ENCODE measurements at regions not wholly inside any gene's neighbourhood (a gene's known extent, or its start where the extent isn't known, plus 50 kb on each side); places are given as distances from the start of the nearest gene placed in this dataset.

DNA sequence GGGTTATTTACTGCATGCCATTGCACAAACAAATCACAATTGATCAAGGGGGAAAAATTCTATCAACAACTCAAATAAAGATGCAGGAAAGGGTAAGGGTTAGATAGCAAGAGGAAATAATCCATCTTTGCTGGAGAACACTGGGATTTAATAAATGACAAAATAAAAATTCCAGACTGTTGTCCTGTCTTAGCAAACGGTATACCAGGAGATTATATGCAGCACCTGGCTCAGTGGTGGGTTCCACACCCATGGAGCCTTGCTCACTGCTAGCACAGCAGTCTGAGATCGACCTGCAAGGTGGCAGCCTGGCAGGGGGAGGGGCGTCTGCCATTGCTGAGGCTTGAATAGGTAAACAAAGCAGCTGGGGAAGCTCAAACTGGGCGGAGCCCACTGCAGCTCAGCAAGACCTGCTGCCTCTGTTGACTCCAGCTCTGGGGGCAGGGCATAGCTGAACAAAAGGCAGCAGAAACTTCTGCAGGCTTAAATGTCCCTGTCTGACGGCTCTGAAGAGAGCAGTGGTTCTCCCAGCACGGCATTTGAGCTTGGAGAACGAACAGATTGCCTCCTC, 296.5 kb upstream of the THSD7B start:
- Histone ChIP-seq H3K27me3 (ENCODE audit: insufficient read depth, low read length) (no peaks in the 10 kb centered on the region), H3K4me2 (ENCODE audit: low read length) (no peak overlapping the region), H3K9me3 (ENCODE audit: low read length) (no peaks in the 10 kb centered on the region), H3F3A (ENCODE audit: insufficient read depth, low read length) (no peaks in the 10 kb centered on the region), H3K9me2 (ENCODE audit: low read depth, low read length) (no peaks in the 10 kb centered on the region), H3K36me3 (ENCODE audit: insufficient read depth, low read length) (no peaks in the 10 kb centered on the region), H3K4me1 (ENCODE audit: insufficient read depth, low read length, severe bottlenecking) (no peaks in the 10 kb centered on the region), H3K79me2 (ENCODE audit: insufficient read depth, low read length) (no peaks in the 10 kb centered on the region), H2AFZ (ENCODE audit: low read length) (no peak overlapping the region), H3K9ac (ENCODE audit: low read length) (no peak overlapping the region), H3K27ac (ENCODE audit: low read depth, low read length, poor library complexity, severe bottlenecking) (no peak overlapping the region), H4K20me1 (ENCODE audit: insufficient read depth, low read length) (no peaks in the 10 kb centered on the region), H3K4me3 (ENCODE audit: low read depth, low read length, poor library complexity, severe bottlenecking) (no peak overlapping the region)
- TF ChIP-seq EZH2 (IDR thresholded peaks at IDR 0.05; ENCODE audit: borderline replicate concordance, low read length), result no peak
- TF ChIP-seq, protein P1, sequence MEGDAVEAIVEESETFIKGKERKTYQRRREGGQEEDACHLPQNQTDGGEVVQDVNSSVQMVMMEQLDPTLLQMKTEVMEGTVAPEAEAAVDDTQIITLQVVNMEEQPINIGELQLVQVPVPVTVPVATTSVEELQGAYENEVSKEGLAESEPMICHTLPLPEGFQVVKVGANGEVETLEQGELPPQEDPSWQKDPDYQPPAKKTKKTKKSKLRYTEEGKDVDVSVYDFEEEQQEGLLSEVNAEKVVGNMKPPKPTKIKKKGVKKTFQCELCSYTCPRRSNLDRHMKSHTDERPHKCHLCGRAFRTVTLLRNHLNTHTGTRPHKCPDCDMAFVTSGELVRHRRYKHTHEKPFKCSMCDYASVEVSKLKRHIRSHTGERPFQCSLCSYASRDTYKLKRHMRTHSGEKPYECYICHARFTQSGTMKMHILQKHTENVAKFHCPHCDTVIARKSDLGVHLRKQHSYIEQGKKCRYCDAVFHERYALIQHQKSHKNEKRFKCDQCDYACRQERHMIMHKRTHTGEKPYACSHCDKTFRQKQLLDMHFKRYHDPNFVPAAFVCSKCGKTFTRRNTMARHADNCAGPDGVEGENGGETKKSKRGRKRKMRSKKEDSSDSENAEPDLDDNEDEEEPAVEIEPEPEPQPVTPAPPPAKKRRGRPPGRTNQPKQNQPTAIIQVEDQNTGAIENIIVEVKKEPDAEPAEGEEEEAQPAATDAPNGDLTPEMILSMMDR (IDR thresholded peaks at IDR 0.05; ENCODE audit: low read length), result no peak

DNA sequence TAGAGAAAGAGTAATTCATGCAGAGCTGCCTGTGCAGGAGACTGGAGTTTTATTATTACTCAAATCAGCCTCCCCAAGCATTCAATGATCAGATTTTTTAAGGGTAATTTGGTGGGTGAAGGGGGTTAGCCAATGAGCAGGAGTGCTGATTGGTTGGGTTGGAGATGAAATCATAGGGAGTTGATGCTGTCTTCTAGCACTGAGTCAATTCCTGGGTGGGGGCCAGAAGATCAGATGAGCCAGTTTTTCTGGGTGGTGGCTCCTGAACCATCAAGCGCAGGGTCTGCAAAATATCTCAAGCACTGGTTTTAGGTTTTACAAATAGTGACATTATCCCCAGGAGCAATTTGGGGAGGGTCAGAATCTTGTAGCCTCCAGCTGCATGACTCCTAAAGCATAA, 312.8 kb upstream of the THSD7B start:
- Histone ChIP-seq H2AFZ (ENCODE audit: low read length) (no peak overlapping the region), H3K4me2 (ENCODE audit: low read length) (no peak overlapping the region), H3K79me2 (ENCODE audit: insufficient read depth, low read length) (no peaks in the 10 kb centered on the region), H3K9ac (ENCODE audit: low read length) (no peak overlapping the region), H4K20me1 (ENCODE audit: insufficient read depth, low read length) (no peaks in the 10 kb centered on the region), H3K9me3 (ENCODE audit: low read length) (no peaks in the 10 kb centered on the region), H3K27ac (ENCODE audit: low read depth, low read length, poor library complexity, severe bottlenecking) (no peak overlapping the region), H3K27me3 (ENCODE audit: insufficient read depth, low read length) (no peaks in the 10 kb centered on the region), H3K9me2 (ENCODE audit: low read depth, low read length) (no peaks in the 10 kb centered on the region), H3F3A (ENCODE audit: insufficient read depth, low read length) (no peaks in the 10 kb centered on the region), H3K36me3 (ENCODE audit: insufficient read depth, low read length) (no peaks in the 10 kb centered on the region), H3K4me1 (ENCODE audit: insufficient read depth, low read length, severe bottlenecking) (no peaks in the 10 kb centered on the region), H3K4me3 (ENCODE audit: low read depth, low read length, poor library complexity, severe bottlenecking) (no peak overlapping the region)
- TF ChIP-seq, protein P1 (IDR thresholded peaks at IDR 0.05; ENCODE audit: low read length), result no peak
- TF ChIP-seq EZH2 (IDR thresholded peaks at IDR 0.05; ENCODE audit: borderline replicate concordance, low read length), result no peak

DNA sequence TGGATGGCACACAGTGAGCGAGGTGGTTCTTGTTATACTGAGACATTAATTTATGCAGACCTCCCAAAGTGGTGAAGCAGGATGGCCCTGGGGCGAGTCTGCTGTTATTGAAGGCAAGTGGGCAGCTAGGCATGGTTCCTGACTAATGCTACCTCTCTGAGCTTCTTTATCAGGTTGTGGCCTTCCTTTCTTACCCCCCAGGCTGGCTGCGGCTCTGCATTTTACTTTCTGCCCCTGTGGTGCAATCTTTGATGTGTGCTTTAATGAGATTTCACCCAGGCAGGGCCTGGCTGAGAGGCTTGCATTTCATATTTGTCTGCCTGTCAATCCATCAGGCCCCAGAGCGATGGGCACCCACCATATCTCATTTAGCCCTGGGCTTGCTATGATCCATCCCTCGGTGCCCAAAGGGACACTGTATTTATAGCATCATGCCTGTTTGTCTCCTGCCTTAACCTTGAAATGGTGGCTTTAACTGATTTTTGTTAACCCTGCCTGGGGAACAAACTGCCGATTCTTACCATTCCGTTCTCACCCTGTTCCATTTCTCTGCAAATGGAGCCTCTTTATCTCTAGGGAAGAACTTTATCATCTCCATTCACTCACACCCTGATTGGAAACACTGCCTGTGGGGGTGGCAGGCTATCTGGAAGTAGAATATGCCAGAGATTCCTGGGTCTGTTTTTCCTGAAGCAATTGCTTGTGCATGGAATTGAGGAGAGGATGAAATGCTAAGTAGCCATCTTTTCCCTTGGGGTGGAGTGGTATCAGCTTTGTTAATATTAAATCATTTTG, 316.2 kb upstream of the THSD7B start:
- Histone ChIP-seq H3K9ac (ENCODE audit: low read length) (no peak overlapping the region), H3K27ac (ENCODE audit: low read depth, low read length, poor library complexity, severe bottlenecking) (no peak overlapping the region), H3K79me2 (ENCODE audit: insufficient read depth, low read length) (no peaks in the 10 kb centered on the region), H3K4me3 (ENCODE audit: low read depth, low read length, poor library complexity, severe bottlenecking) (no peak overlapping the region), H3K9me2 (ENCODE audit: low read depth, low read length) (no peaks in the 10 kb centered on the region), H4K20me1 (ENCODE audit: insufficient read depth, low read length) (no peaks in the 10 kb centered on the region), H3K4me2 (ENCODE audit: low read length) (no peak overlapping the region), H3K36me3 (ENCODE audit: insufficient read depth, low read length) (no peaks in the 10 kb centered on the region), H3K4me1 (ENCODE audit: insufficient read depth, low read length, severe bottlenecking) (no peaks in the 10 kb centered on the region), H3F3A (ENCODE audit: insufficient read depth, low read length) (no peaks in the 10 kb centered on the region), H3K9me3 (ENCODE audit: low read length) (no peaks in the 10 kb centered on the region), H2AFZ (ENCODE audit: low read length) (no peak overlapping the region), H3K27me3 (ENCODE audit: insufficient read depth, low read length) (no peaks in the 10 kb centered on the region)
- TF ChIP-seq EZH2 (IDR thresholded peaks at IDR 0.05; ENCODE audit: borderline replicate concordance, low read length), result no peak
- TF ChIP-seq, protein P1 (IDR thresholded peaks at IDR 0.05; ENCODE audit: low read length), result no peak
